H1 (cell line): ENCODE measurements at regions not wholly inside any gene's neighbourhood (a gene's known extent, or its start where the extent isn't known, plus 50 kb on each side); places are given as distances from the start of the nearest gene placed in this dataset.
A peak's percentile ranks its signal among the peaks of the same experiment; 100 is the strongest.

Experiments used
- CTCF ChIA-PET: fragments of 300-600 bp; sonication (Branson Sonifier 250); formaldehyde crosslinking; loops from one replicate; lab custom pipeline; 2021; ENCODE audit not compliant: partially characterized antibody; lab: Charles Lee
- POLR2A ChIA-PET: fragments of 300-600 bp; sonication (Branson Sonifier 250); formaldehyde crosslinking; loops from one replicate; lab custom pipeline; 2021; ENCODE audit warnings: inconsistent platforms; ENCODE audit not compliant: partially characterized antibody; lab: Charles Lee
- DNase-seq, 2 experiments: peaks; one replicate each; pipeline versions ENCODE4 v3.0.0 to v3.0.0-alpha.2; 2010 to 2022; ENCODE audit warnings: low spot score in 2 of 2, low read depth in 1 of 2, mixed read lengths in 1 of 2
- FAIRE-seq: peaks from 2 replicates; lab custom pipeline; 2011; peaks lifted over from hg19 to GRCh38; lab: Jason Lieb, UNC
- H2AFZ ChIP-seq: 2 replicates; pipeline ENCODE4 v1.8.1; 2012; ENCODE audit warnings: low read length, inconsistent platforms
- H2AK5ac ChIP-seq: 2 replicates; pipeline ENCODE4 v1.6.1; 2013; ENCODE audit warnings: low read depth, low read length
- H2BK120ac ChIP-seq: replicated peaks from 2 replicates; pipeline ENCODE3; 2013; ENCODE audit warnings: low read depth, low read length, inconsistent platforms
- H2BK12ac ChIP-seq: 2 replicates; pipeline ENCODE4 v1.6.1; 2013; ENCODE audit warnings: low read depth, low read length
- H2BK15ac ChIP-seq: 2 replicates; pipeline ENCODE4 v1.6.1; 2013; ENCODE audit warnings: low read length
- H2BK20ac ChIP-seq: 2 replicates; pipeline ENCODE4 v1.6.1; 2013; ENCODE audit warnings: low read length
- H2BK5ac ChIP-seq: 2 replicates; pipeline ENCODE4 v1.6.1; 2013; ENCODE audit warnings: low read depth, low read length
- H3K14ac ChIP-seq: 2 replicates; pipeline ENCODE4 v1.6.1; 2013; ENCODE audit warnings: inconsistent platforms; ENCODE audit not compliant: insufficient read length
- H3K18ac ChIP-seq: 2 replicates; pipeline ENCODE4 v1.6.1; 2013; ENCODE audit warnings: low read length; ENCODE audit errors: extremely low read depth
- H3K23ac ChIP-seq: 2 replicates; pipeline ENCODE4 v1.6.1; 2013; ENCODE audit warnings: inconsistent platforms; ENCODE audit not compliant: insufficient read length
- H3K23me2 ChIP-seq: 2 replicates; pipeline ENCODE4 v1.6.1; 2013; ENCODE audit warnings: low read depth, low read length
- H3K27ac ChIP-seq: 2 replicates; pipeline ENCODE4 v1.6.1; 2011; ENCODE audit warnings: low read depth, low read length, inconsistent platforms
- H3K27me3 ChIP-seq, 4 experiments: replicated peaks in 1 of 4; 1 replicate in 1 of 4; 2 replicates in 3 of 4; pipeline versions ENCODE4 v1.6.1 to v1.8.1; 2011 to 2013; ENCODE audit warnings: low read length in 3 of 4, mild to moderate bottlenecking in 3 of 4, inconsistent platforms in 2 of 4, mixed read lengths in 2 of 4, moderate library complexity in 1 of 4; ENCODE audit not compliant: control insufficient read depth in 3 of 4, insufficient read depth in 3 of 4; ENCODE audit errors: extremely low read depth in 1 of 4
- H3K36me3 ChIP-seq, 4 experiments: 2 replicates each; pipeline versions ENCODE4 v1.6.1 to v1.8.1; 2011 to 2013; ENCODE audit warnings: mild to moderate bottlenecking in 4 of 4, low read length in 3 of 4, moderate library complexity in 2 of 4, control low read depth in 1 of 4, inconsistent platforms in 1 of 4; ENCODE audit not compliant: insufficient read depth in 4 of 4, control insufficient read depth in 2 of 4
- H3K4ac ChIP-seq: replicated peaks from 2 replicates; pipeline ENCODE3; 2013; ENCODE audit warnings: low read length, low read depth, mixed read lengths, inconsistent platforms; ENCODE audit not compliant: insufficient read length
- H3K4me1 ChIP-seq, 4 experiments: replicated peaks in 1 of 4; 1 replicate in 1 of 4; 2 replicates in 3 of 4; pipeline versions ENCODE4 v1.6.1 to v1.8.1; 2011 to 2013; ENCODE audit warnings: low read length in 3 of 4, inconsistent platforms in 2 of 4, mixed read lengths in 1 of 4; ENCODE audit not compliant: insufficient read depth in 4 of 4, control insufficient read depth in 3 of 4
- H3K4me2 ChIP-seq, 2 experiments: 2 replicates each; pipeline versions ENCODE4 v1.6.1 to v1.8.1; 2011 to 2013; ENCODE audit warnings: low read depth in 2 of 2, low read length in 2 of 2, control low read depth in 1 of 2, inconsistent platforms in 1 of 2, mild to moderate bottlenecking in 1 of 2; ENCODE audit not compliant: insufficient read depth in 1 of 2
- H3K4me3 ChIP-seq, 4 experiments: fragments of 200-600, 300-600 bp in 1 of 4; sonication (generic), shearing (Covaris generic), sonication (Bioruptor Twin) in 1 of 4; 2 replicates each; pipeline versions ENCODE4 v1.5.1 to v1.8.1; 2011 to 2016; ENCODE audit warnings: low read length in 4 of 4, low read depth in 3 of 4, control low read depth in 2 of 4, inconsistent platforms in 2 of 4, mild to moderate bottlenecking in 2 of 4, mixed read lengths in 1 of 4, moderate library complexity in 1 of 4; ENCODE audit not compliant: insufficient read depth in 2 of 4; ENCODE audit errors: extremely low read depth in 1 of 4
- H3K56ac ChIP-seq: replicated peaks from 2 replicates; pipeline ENCODE3; 2013; ENCODE audit warnings: low read depth, mild to moderate bottlenecking, mixed read lengths, low read length, inconsistent platforms; ENCODE audit not compliant: insufficient read length
- H3K79me1 ChIP-seq: 2 replicates; pipeline ENCODE4 v1.6.1; 2013; ENCODE audit warnings: low read depth, low read length, control low read depth
- H3K79me2 ChIP-seq, 2 experiments: 2 replicates each; pipeline versions ENCODE4 v1.6.1 to v1.8.1; 2012 to 2013; ENCODE audit warnings: low read length in 2 of 2, mild to moderate bottlenecking in 2 of 2, inconsistent platforms in 1 of 2; ENCODE audit not compliant: insufficient read depth in 2 of 2, control insufficient read depth in 1 of 2
- H3K9ac ChIP-seq, 4 experiments: replicated peaks in 1 of 4; 1 replicate in 1 of 4; 2 replicates in 3 of 4; pipeline versions ENCODE4 v1.6.1 to v1.8.1; 2011 to 2013; ENCODE audit warnings: low read depth in 3 of 4, low read length in 3 of 4, control low read depth in 2 of 4, mild to moderate bottlenecking in 2 of 4, moderate library complexity in 2 of 4, inconsistent platforms in 1 of 4; ENCODE audit errors: extremely low read depth in 1 of 4
- H3K9me3 ChIP-seq, 2 experiments: 2 replicates each; pipeline versions ENCODE4 v1.6.1 to v1.8.1; 2012 to 2013; ENCODE audit warnings: mild to moderate bottlenecking in 2 of 2, moderate library complexity in 2 of 2, control low read depth in 1 of 2, inconsistent platforms in 1 of 2, low read depth in 1 of 2, low read length in 1 of 2, mixed read lengths in 1 of 2; ENCODE audit not compliant: insufficient read depth in 2 of 2
- H4K20me1 ChIP-seq, 2 experiments: replicated peaks in 1 of 2; 2 replicates each; pipeline versions ENCODE3 to v1.8.1; 2011 to 2013; ENCODE audit warnings: inconsistent platforms in 2 of 2, low read length in 2 of 2, mild to moderate bottlenecking in 1 of 2; ENCODE audit not compliant: insufficient read depth in 2 of 2, control insufficient read depth in 1 of 2
- H4K5ac ChIP-seq: 2 replicates; pipeline ENCODE4 v1.6.1; 2013; ENCODE audit warnings: low read length, low read depth, mixed read lengths, inconsistent platforms; ENCODE audit not compliant: insufficient read length
- H4K8ac ChIP-seq: 2 replicates; pipeline ENCODE4 v1.8.0; 2013; ENCODE audit warnings: mild to moderate bottlenecking, moderate library complexity, low read length, inconsistent platforms; ENCODE audit not compliant: insufficient read depth; ENCODE audit errors: extremely low read depth
- H4K91ac ChIP-seq: replicated peaks from 2 replicates; pipeline ENCODE3; 2013; ENCODE audit warnings: low read length, mixed read lengths, inconsistent platforms; ENCODE audit not compliant: insufficient read length
- CBX8 ChIP-seq: fragments of 300-800, 300-1000 bp; sonication (generic); IDR thresholded peaks from 2 replicates; pipeline ENCODE4 v1.7.1; 2016; ENCODE audit warnings: low read depth, low read length, borderline replicate concordance
- CTCF ChIP-seq, 3 experiments: IDR thresholded peaks; 1 replicate in 2 of 3; 2 replicates in 1 of 3; pipeline versions ENCODE4 v1.5.1 to v1.6.1; 2011; ENCODE audit warnings: low read length in 3 of 3, mild to moderate bottlenecking in 3 of 3, inconsistent platforms in 2 of 3, low read depth in 1 of 3, moderate library complexity in 1 of 3; ENCODE audit not compliant: insufficient read depth in 1 of 3; ENCODE audit errors: control extremely low read depth in 1 of 3
- RAD21 ChIP-seq, 2 experiments: IDR thresholded peaks in 1 of 2; conservative IDR thresholded peaks in 1 of 2; 2 replicates each; pipeline ENCODE4 v1.6.1; 2011; ENCODE audit warnings: low read depth in 2 of 2, low read length in 2 of 2, improper control_type of control experiment in 1 of 2, inconsistent platforms in 1 of 2, mild to moderate bottlenecking in 1 of 2, moderate library complexity in 1 of 2
- WGBS, 2 experiments: shearing (Covaris generic) in 1 of 2; methylation state at CpG; one replicate each; pipeline versions ENCODE4 v1.1.6 to v1.1.7; 2013 to 2015; ENCODE audit warnings: low lambda C conversion rate in 2 of 2, mixed read lengths in 2 of 2, inconsistent platforms in 1 of 2, low coverage in 1 of 2, missing lambda C conversion rate in 1 of 2; ENCODE audit not compliant: insufficient replicate concordance in 2 of 2, insufficient coverage in 1 of 2, insufficient read length in 1 of 2; ENCODE audit errors: extremely low coverage in 1 of 2, missing lambda C conversion rate in 1 of 2; 5-methylcytosine and 5-hydroxymethylcytosine counted together

- Histone ChIP-seq H3K14ac (no peak overlapping the region), H2BK5ac (no peak overlapping the region), H2BK12ac (peak overlapping the region; percentile 23; the same call in 1 of the 2 replicates), H2AK5ac (no peak overlapping the region), H2BK120ac (no peak overlapping the region), H3K56ac (no peak overlapping the region), H3K27me3 (no peaks in the 10 kb centered on the region), H2AFZ (0 out of 2 replicates have a peak overlapping the region, but pooled peaks have one; percentile 36), H4K5ac (no peak overlapping the region), H3K79me2 (no peaks in the 10 kb centered on the region), H3K18ac (peak overlapping the region; percentile 52; the same call in 1 of the 2 replicates), H3K4me1 (peaks cover 0 to 6% (median 1%) of the 10 kb centered on the region in 4 experiments; a peak in 2 of 7 replicates), H4K91ac (no peak overlapping the region), H3K23ac (no peak overlapping the region), H3K27ac (no peak overlapping the region), H3K9me3 (no peaks in the 10 kb centered on the region), H3K79me1 (no peaks in the 10 kb centered on the region), H4K20me1 (no peaks in the 10 kb centered on the region), H3K4ac (no peak overlapping the region), H3K4me3 (no peak overlapping the region), H4K8ac (peak overlapping the region; percentile 35; the same call in 1 of the 2 replicates), H2BK15ac (peak overlapping the region; percentile 74; the same call in 1 of the 2 replicates), H3K36me3 (no peaks in the 10 kb centered on the region), H3K4me2 (peak overlapping the region in 1 of 2 experiments; percentile 17; a peak in 1 of 4 replicates), H3K23me2 (no peaks in the 10 kb centered on the region; the same call in 1 of the 2 replicates), H2BK20ac (peak overlapping the region; percentile 64; the same call in 1 of the 2 replicates), H3K9ac (no peak overlapping the region)
- DNase-seq: peak; percentile 33 to 61
- CTCF ChIA-PET: interaction anchor here (0.6 to 1.1 kb wide), 2 partner anchors 51 to 106 kb away, joined by 3 to 4 read pairs; no protein-coding TSS in a partner anchor
- POLR2A ChIA-PET: no interaction called here
- no peak for FAIRE-seq
- TF ChIP-seq CBX8 (no peak), RAD21 (IDR thresholded peaks at IDR 0.05 in 1 of 2, conservative IDR thresholded peaks at IDR 0.05 in 1 of 2; ENCODE audit: low read depth in 2 of 2, low read length in 2 of 2) (peak; percentile 68 to 74), CTCF (IDR thresholded peaks at IDR 0.05; ENCODE audit: control extremely low read depth in 1 of 3, insufficient read depth in 1 of 3, low read depth in 1 of 3, low read length in 3 of 3) (peak; percentile 50 to 53 (median 51))
- 79% methylated on average over 31 of the region's 31 CpGs; no CpG with 5 or more reads in 1 of the 2 experiments for WGBS, 2 experiments
Observed at GRCh38 chr5:4511996-4512656, 628.0 kb upstream of the ADAMTS16 start.
